ENCODE measurements at regions not wholly inside any gene's neighbourhood (a gene's known extent, or its start where the extent isn't known, plus 50 kb on each side); places are given as distances from the start of the nearest gene placed in this dataset.

DNA sequence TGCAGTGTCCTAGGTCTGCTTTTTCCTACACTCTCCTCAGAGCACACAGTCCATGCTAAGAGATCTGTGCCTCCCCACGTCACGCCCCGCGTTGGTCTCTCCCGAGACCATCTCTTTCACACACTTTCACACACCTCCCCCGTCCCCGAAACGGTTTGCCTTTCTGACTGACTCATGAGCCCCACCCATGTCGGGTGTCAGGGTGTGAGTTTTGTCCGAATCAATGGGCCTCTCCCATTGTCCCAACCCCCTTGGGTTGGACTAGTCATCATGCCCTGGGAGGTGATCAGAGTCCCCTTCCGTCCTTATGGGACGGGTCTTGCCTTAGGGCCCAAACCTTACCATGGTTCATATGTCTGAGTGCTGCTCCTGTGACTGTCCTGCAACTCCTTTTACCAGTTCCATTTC lies 214.0 kb upstream of the HTR2A start:
- intact Hi-C loops (cut with micrococcal nuclease): no loop called here
- no peaks in the 10 kb centered on the region for H3K27me3 ChIP-seq (replicated peaks in 1 of 4; ENCODE audit: control extremely low read depth in 1 of 4, control insufficient read depth in 3 of 4, insufficient read depth in 4 of 4, low read length in 3 of 4)
- H3K27ac Mint-ChIP-seq: no peak overlapping the region
- no peak overlapping the region for H3K9ac ChIP-seq (ENCODE audit: low read length)
- ATAC-seq (ENCODE audit: low read depth) (no peak), DNase-seq (no peak)
- 94% methylated on average over 12 of the region's 12 CpGs for WGBS (ENCODE audit: insufficient coverage)
- no peaks in the 10 kb centered on the region for H3K4me1 ChIP-seq (ENCODE audit: control insufficient read depth in 2 of 2, insufficient read depth in 2 of 2, low read length in 2 of 2)
- H4K20me1 ChIP-seq (ENCODE audit: control insufficient read depth, insufficient read depth, low read length, poor library complexity, severe bottlenecking): no peaks in the 10 kb centered on the region
- no peaks in the 10 kb centered on the region for H3K9me3 ChIP-seq (ENCODE audit: control extremely low read depth in 1 of 3, control insufficient read depth in 2 of 3, insufficient read depth in 1 of 3, low read length in 2 of 3)
- TF ChIP-seq, protein P1, sequence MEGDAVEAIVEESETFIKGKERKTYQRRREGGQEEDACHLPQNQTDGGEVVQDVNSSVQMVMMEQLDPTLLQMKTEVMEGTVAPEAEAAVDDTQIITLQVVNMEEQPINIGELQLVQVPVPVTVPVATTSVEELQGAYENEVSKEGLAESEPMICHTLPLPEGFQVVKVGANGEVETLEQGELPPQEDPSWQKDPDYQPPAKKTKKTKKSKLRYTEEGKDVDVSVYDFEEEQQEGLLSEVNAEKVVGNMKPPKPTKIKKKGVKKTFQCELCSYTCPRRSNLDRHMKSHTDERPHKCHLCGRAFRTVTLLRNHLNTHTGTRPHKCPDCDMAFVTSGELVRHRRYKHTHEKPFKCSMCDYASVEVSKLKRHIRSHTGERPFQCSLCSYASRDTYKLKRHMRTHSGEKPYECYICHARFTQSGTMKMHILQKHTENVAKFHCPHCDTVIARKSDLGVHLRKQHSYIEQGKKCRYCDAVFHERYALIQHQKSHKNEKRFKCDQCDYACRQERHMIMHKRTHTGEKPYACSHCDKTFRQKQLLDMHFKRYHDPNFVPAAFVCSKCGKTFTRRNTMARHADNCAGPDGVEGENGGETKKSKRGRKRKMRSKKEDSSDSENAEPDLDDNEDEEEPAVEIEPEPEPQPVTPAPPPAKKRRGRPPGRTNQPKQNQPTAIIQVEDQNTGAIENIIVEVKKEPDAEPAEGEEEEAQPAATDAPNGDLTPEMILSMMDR (IDR thresholded peaks at IDR 0.05): no peak
- no peak for TF ChIP-seq EZH2 (IDR thresholded peaks at IDR 0.05; ENCODE audit: borderline replicate concordance, insufficient read depth, low read depth, low read length, poor library complexity, severe bottlenecking)
- ChIA-PET POLR2A (no interaction called here), CTCF (no interaction called here)
- peaks cover 5% of the 10 kb centered on the region for H3K27me3 Mint-ChIP-seq
- H3K9me3 Mint-ChIP-seq (ENCODE audit: insufficient read depth): no peaks in the 10 kb centered on the region
- H3K4me1 Mint-ChIP-seq: no peaks in the 10 kb centered on the region
- no peaks in the 10 kb centered on the region for H3K79me2 ChIP-seq (ENCODE audit: control insufficient read depth, insufficient read depth, low read length)
- no peak overlapping the region for H3K4me3 ChIP-seq (ENCODE audit: control extremely low read depth in 1 of 5, extremely low read depth in 1 of 5, insufficient read depth in 1 of 5, low read depth in 2 of 5, low read length in 4 of 5)
- no peak overlapping the region for H2AFZ ChIP-seq (ENCODE audit: insufficient read depth, low read depth, low read length, poor library complexity, severe bottlenecking)
- H3K4me2 ChIP-seq (replicated peaks; ENCODE audit: low read depth, low read length, poor library complexity, severe bottlenecking): no peak overlapping the region
- no peak overlapping the region for H3K27ac ChIP-seq (ENCODE audit: low read length in 2 of 2)
- H3K4me3 Mint-ChIP-seq: no peak overlapping the region
- no peaks in the 10 kb centered on the region for H3K36me3 ChIP-seq (replicated peaks in 1 of 2; ENCODE audit: control extremely low read depth in 1 of 2, control insufficient read depth in 1 of 2, extremely low read depth in 1 of 2, insufficient read depth in 2 of 2, low read length in 1 of 2)

DNA sequence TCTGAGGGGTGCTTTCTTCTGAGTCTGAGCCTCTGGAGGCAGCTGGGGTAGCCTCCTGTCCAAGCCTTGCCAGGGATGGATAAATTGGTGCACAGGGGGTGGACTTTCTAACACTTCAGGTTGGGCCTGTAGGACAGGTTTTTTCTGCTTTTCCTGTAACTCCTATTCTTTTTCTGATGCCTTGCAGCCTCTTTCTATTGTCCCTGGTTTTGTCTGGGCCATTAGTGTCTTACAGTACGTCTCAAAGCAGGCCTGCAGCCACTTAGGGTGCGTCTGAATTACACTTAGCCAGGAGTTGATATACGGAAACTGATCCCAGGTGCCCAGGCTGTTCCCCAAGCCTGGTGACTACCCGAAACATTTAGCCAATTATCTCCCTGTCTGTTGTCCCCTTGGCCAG lies 213.3 kb upstream of the HTR2A start:
- H3K4me1 Mint-ChIP-seq: no peaks in the 10 kb centered on the region
- intact Hi-C loops (cut with micrococcal nuclease): no loop called here
- H3K27me3 Mint-ChIP-seq: peaks cover 5% of the 10 kb centered on the region
- Histone ChIP-seq H4K20me1 (ENCODE audit: control insufficient read depth, insufficient read depth, low read length, poor library complexity, severe bottlenecking) (no peaks in the 10 kb centered on the region), H3K4me3 (ENCODE audit: control extremely low read depth in 1 of 5, extremely low read depth in 1 of 5, insufficient read depth in 1 of 5, low read depth in 2 of 5, low read length in 4 of 5) (no peak overlapping the region), H3K4me2 (replicated peaks; ENCODE audit: low read depth, low read length, poor library complexity, severe bottlenecking) (no peak overlapping the region), H3K27me3 (replicated peaks in 1 of 4; ENCODE audit: control extremely low read depth in 1 of 4, control insufficient read depth in 3 of 4, insufficient read depth in 4 of 4, low read length in 3 of 4) (no peaks in the 10 kb centered on the region), H3K79me2 (ENCODE audit: control insufficient read depth, insufficient read depth, low read length) (no peaks in the 10 kb centered on the region), H3K9me3 (ENCODE audit: control extremely low read depth in 1 of 3, control insufficient read depth in 2 of 3, insufficient read depth in 1 of 3, low read length in 2 of 3) (no peaks in the 10 kb centered on the region), H3K9ac (ENCODE audit: low read length) (no peak overlapping the region), H3K27ac (ENCODE audit: low read length in 2 of 2) (no peak overlapping the region), H3K36me3 (replicated peaks in 1 of 2; ENCODE audit: control extremely low read depth in 1 of 2, control insufficient read depth in 1 of 2, extremely low read depth in 1 of 2, insufficient read depth in 2 of 2, low read length in 1 of 2) (no peaks in the 10 kb centered on the region), H3K4me1 (ENCODE audit: control insufficient read depth in 2 of 2, insufficient read depth in 2 of 2, low read length in 2 of 2) (no peaks in the 10 kb centered on the region), H2AFZ (ENCODE audit: insufficient read depth, low read depth, low read length, poor library complexity, severe bottlenecking) (no peak overlapping the region)
- no peak overlapping the region for H3K4me3 Mint-ChIP-seq
- no peaks in the 10 kb centered on the region for H3K9me3 Mint-ChIP-seq (ENCODE audit: insufficient read depth)
- H3K27ac Mint-ChIP-seq: no peak overlapping the region
- ATAC-seq (ENCODE audit: low read depth) (no peak), DNase-seq (no peak)
- WGBS (ENCODE audit: insufficient coverage): 93% methylated on average over 2 of the region's 4 CpGs
- POLR2A ChIA-PET: no interaction called here
- TF ChIP-seq EZH2 (IDR thresholded peaks at IDR 0.05; ENCODE audit: borderline replicate concordance, insufficient read depth, low read depth, low read length, poor library complexity, severe bottlenecking): no peak
- TF ChIP-seq, protein P1 (IDR thresholded peaks at IDR 0.05): no peak
- CTCF ChIA-PET: no interaction called here

Data from B cell (primary cell).